ENCODE measurements at regions not wholly inside any gene's neighbourhood (a gene's known extent, or its start where the extent isn't known, plus 50 kb on each side); places are given as distances from the start of the nearest gene placed in this dataset.
"Not testable (repeated sequence)": the region's sequence is repeated elsewhere in the genome, so short reads cannot be mapped to it uniquely, and the experiment has no call there.

DNA sequence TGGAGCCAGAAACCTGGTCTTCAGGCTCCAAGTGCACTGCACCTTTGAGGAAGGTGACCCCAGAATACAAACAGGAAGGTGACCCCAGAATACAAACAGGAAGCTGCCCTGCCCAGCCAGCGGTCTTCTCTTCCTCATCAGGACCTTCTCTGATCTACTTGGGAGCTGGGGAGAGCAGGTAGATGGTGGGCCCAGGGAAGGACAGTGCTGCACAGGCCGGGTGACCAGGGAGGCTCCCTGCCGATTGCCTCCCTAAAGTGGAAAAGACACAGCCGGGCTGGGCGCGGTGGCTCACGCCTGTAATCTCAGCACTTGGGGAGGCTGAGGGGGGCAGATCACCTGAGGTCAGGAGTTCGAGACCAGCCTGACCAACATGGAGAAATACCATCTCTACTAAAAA, 151.8 kb upstream of the CHST15 start:
- TF ChIP-seq, protein P1, sequence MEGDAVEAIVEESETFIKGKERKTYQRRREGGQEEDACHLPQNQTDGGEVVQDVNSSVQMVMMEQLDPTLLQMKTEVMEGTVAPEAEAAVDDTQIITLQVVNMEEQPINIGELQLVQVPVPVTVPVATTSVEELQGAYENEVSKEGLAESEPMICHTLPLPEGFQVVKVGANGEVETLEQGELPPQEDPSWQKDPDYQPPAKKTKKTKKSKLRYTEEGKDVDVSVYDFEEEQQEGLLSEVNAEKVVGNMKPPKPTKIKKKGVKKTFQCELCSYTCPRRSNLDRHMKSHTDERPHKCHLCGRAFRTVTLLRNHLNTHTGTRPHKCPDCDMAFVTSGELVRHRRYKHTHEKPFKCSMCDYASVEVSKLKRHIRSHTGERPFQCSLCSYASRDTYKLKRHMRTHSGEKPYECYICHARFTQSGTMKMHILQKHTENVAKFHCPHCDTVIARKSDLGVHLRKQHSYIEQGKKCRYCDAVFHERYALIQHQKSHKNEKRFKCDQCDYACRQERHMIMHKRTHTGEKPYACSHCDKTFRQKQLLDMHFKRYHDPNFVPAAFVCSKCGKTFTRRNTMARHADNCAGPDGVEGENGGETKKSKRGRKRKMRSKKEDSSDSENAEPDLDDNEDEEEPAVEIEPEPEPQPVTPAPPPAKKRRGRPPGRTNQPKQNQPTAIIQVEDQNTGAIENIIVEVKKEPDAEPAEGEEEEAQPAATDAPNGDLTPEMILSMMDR (IDR thresholded peaks at IDR 0.05): no peak
- Histone ChIP-seq H3K27me3 (no peaks in the 10 kb centered on the region), H3K27ac (no peak overlapping the region), H3K36me3 (no peaks in the 10 kb centered on the region), H3K4me3 (no peak overlapping the region), H3K9me3 (no peaks in the 10 kb centered on the region), H3K4me1 (no peaks in the 10 kb centered on the region)
- DNase-seq (ENCODE audit: low spot score in 2 of 2): peak in 1 of 2 donors; percentile 30
- intact Hi-C loops (cut with DNase I): no loop called here

DNA sequence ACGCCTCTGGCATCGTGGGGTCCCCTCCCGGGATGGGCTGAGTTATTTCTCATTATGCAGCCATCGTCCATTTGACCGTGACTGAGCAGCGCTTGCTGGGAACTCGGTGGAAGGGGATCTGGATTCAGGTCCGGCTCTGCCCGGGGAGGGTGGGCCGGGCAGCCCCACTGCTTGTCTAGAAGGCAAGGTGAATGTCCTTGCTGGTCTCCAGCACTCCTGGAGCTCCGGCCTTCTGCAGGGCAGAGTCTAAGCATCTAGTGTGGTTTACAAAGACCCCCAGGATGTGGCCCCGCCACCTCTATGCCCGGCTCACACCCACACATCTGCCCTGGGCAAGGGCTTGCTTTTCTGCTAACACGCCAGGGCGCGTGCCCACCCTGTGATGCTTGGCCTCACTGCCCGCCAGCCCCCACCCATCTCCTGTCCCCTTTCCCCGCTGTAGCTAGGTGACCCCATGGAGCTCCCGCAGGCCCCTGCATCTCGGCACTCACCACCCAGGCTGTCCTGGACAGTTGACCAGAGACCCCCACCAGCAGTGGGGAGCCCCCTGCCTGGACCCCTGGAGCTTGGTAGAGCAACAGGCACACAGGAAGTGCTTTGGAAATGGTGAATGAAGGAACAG, 151.0 kb upstream of the CHST15 start:
- H3K4me3 ChIP-seq: no peak overlapping the region
- no peaks in the 10 kb centered on the region for H3K36me3 ChIP-seq
- TF ChIP-seq, protein P1 (IDR thresholded peaks at IDR 0.05): no peak
- no peaks in the 10 kb centered on the region for H3K27me3 ChIP-seq
- H3K9me3 ChIP-seq: no peaks in the 10 kb centered on the region
- peak in 1 of 2 donors; percentile 46 for DNase-seq (ENCODE audit: low spot score in 2 of 2)
- no peak overlapping the region for H3K27ac ChIP-seq
- H3K4me1 ChIP-seq: no peaks in the 10 kb centered on the region
- intact Hi-C loops (cut with DNase I): no loop called here

DNA sequence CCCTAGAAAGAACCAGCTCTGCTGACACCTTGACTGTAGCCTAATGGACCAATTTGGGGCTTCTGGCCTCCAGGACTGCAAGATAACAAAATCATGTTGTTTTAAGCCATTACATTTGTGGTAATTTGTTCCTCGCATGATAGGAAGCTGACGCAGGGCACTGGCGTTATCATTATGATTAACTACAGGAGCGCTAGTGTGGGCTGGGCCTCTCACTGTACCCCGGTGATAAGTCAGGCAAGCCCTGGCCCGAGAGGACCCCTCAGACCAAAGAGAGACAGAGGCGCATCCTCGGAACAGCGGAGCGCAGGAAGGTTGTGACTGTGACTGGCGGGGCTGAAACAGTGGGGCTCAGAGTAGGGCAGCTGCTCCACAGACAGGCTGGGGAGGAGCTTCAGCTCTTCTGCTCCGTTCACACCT, 150.3 kb upstream of the CHST15 start:
- Histone ChIP-seq H3K4me1 (no peaks in the 10 kb centered on the region), H3K27me3 (no peaks in the 10 kb centered on the region), H3K27ac (no peak overlapping the region), H3K9me3 (no peaks in the 10 kb centered on the region), H3K36me3 (no peaks in the 10 kb centered on the region), H3K4me3 (no peak overlapping the region)
- intact Hi-C loops (cut with DNase I): no loop called here
- TF ChIP-seq, protein P1 (IDR thresholded peaks at IDR 0.05): no peak
- DNase-seq (ENCODE audit: low spot score in 2 of 2): no peak

DNA sequence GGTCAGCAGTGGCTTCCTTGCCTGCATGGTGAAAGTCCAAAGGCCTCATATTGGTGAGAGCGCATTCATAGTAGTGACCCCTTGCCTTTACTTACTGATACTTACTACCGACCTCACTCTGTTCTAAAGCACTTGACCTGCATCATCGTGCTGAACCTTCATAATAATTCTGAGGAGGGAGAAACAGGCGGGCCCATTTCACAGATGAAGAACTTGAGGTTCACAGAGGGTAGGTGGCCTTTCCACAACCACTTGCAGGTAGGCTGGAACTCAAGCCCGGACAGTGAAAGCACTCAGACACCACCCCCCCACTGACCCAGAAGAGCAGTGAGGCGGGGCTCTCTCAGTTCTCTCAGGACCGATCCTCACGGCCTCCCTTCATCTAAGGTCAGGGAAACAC, 149.4 kb upstream of the CHST15 start:
- no peak overlapping the region for H3K27ac ChIP-seq
- DNase-seq (ENCODE audit: low spot score in 2 of 2): peak in 1 of 2 donors; percentile 40
- TF ChIP-seq, protein P1 (IDR thresholded peaks at IDR 0.05): no peak
- intact Hi-C loops (cut with DNase I): no loop called here
- no peaks in the 10 kb centered on the region for H3K9me3 ChIP-seq
- no peaks in the 10 kb centered on the region for H3K36me3 ChIP-seq
- no peaks in the 10 kb centered on the region for H3K27me3 ChIP-seq
- no peak overlapping the region for H3K4me3 ChIP-seq
- H3K4me1 ChIP-seq: no peaks in the 10 kb centered on the region

DNA sequence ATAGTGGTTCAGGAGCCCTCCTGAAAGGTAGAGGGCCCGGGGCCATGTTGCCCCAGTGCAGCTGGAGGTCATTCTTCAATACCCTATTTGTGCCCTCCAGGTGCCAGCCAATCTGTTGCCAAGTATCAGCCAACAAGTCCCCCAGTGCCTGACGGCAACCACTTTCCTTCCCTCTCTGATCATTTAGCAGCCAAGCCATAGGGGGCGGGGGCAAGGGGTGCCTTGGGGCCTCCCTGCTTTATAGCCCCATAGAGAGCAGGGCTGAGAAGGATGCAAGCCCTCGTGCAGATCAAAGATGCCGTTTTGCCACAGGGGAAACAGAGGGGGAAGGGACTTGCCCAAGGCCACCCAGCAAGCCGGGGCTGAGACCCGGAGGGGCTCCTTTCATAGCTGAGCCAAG, 149.0 kb upstream of the CHST15 start:
- no peaks in the 10 kb centered on the region for H3K27me3 ChIP-seq
- intact Hi-C loops (cut with DNase I): no loop called here
- peak in 1 of 2 donors; percentile 13 for DNase-seq (ENCODE audit: low spot score in 2 of 2)
- H3K36me3 ChIP-seq: no peaks in the 10 kb centered on the region
- H3K4me3 ChIP-seq: no peak overlapping the region
- TF ChIP-seq, protein P1 (IDR thresholded peaks at IDR 0.05): no peak
- no peaks in the 10 kb centered on the region for H3K4me1 ChIP-seq
- no peaks in the 10 kb centered on the region for H3K9me3 ChIP-seq
- no peak overlapping the region for H3K27ac ChIP-seq

DNA sequence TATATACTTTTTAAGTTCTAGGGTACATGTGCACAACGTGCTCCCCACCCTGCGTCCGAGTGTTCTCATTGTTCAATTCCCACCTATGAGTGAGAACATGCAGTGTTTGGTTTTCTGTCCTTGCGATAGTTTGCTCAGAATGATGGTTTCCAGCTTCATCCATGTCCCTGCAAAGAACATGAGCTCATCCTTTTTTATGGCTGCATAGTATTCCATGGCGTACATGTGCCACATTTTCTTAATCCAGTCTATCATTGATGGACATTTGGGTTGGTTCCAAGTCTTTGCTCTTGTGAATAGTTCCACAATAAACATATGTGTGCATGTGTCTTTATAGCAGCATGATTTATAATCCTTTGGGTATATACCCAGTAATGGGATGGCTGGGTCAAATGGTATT, 148.1 kb upstream of the CHST15 start:
- intact Hi-C loops (cut with DNase I); H3K36me3 ChIP-seq; H3K27me3 ChIP-seq; H3K9me3 ChIP-seq; H3K4me3 ChIP-seq; H3K4me1 ChIP-seq; H3K27ac ChIP-seq: not testable (repeated sequence)
- DNase-seq (ENCODE audit: low spot score in 2 of 2): peak in 1 of 2 donors; percentile 15

Data from ascending aorta (tissue), 2 donors.